GM12878 (cell line): ENCODE measurements at regions not wholly inside any gene's neighbourhood (a gene's known extent, or its start where the extent isn't known, plus 50 kb on each side); places are given as distances from the start of the nearest gene placed in this dataset.

Source experiments
- BHLHE40 ChIP-seq, 2 experiments: fragments of 450-650 bp in 1 of 2; IDR thresholded peaks; 2 replicates each; pipeline ENCODE4 v1.6.1; 2011 to 2017; ENCODE audit warnings: low read depth in 2 of 2, borderline replicate concordance in 1 of 2, improper control_type of control experiment in 1 of 2, low read length in 1 of 2, mild to moderate bottlenecking in 1 of 2
- BRCA1 ChIP-seq: IDR thresholded peaks from 2 replicates; pipeline ENCODE4 v1.6.1; 2011; ENCODE audit warnings: low read depth, low read length, improper control_type of control experiment
- CTCF ChIP-seq, 3 experiments: IDR thresholded peaks in 2 of 3; conservative IDR thresholded peaks in 1 of 3; 2 replicates each; pipeline ENCODE4 v1.5.1; 2011; ENCODE audit warnings: low read depth in 3 of 3, low read length in 3 of 3, mild to moderate bottlenecking in 3 of 3, control low read depth in 2 of 3, moderate library complexity in 2 of 3, inconsistent platforms in 1 of 3, mixed read lengths in 1 of 3; ENCODE audit not compliant: control insufficient read depth in 2 of 3, insufficient read depth in 1 of 3; ENCODE audit errors: extremely low read depth in 1 of 3
- ELK1 ChIP-seq: IDR thresholded peaks from 2 replicates; pipeline ENCODE4 v1.6.1; 2012; ENCODE audit warnings: low read depth, low read length, improper control_type of control experiment
- EZH2 ChIP-seq: IDR thresholded peaks from 2 replicates; pipeline ENCODE4 v1.6.1; 2012; ENCODE audit warnings: low read depth, mild to moderate bottlenecking, control low read depth, inconsistent platforms, low read length, borderline replicate concordance; ENCODE audit not compliant: control insufficient read depth
- MAX ChIP-seq: IDR thresholded peaks from 2 replicates; pipeline ENCODE4 v1.6.1; 2012; ENCODE audit warnings: low read depth, low read length, improper control_type of control experiment
- POLR2AphosphoS5 ChIP-seq: IDR thresholded peaks from 2 replicates; pipeline ENCODE4 v1.6.1; 2011; ENCODE audit warnings: mild to moderate bottlenecking, low read length, inconsistent platforms
- SIN3A ChIP-seq: IDR thresholded peaks from 2 replicates; pipeline ENCODE4 v1.6.1; 2012; ENCODE audit warnings: low read depth, low read length, improper control_type of control experiment

GRCh38 chr2:173755798-173756197, 209.4 kb downstream of the SP3 start:
- TF ChIP-seq CTCF (IDR thresholded peaks at IDR 0.05 in 2 of 3, conservative IDR thresholded peaks at IDR 0.05 in 1 of 3; ENCODE audit: control insufficient read depth in 2 of 3, extremely low read depth in 1 of 3, insufficient read depth in 1 of 3, low read depth in 3 of 3, low read length in 3 of 3) (no peak), BHLHE40 (IDR thresholded peaks at IDR 0.05; ENCODE audit: borderline replicate concordance in 1 of 2, low read depth in 2 of 2, low read length in 1 of 2) (no peak), POLR2AphosphoS5 (no peak), BRCA1 (no peak), ELK1 (no peak), MAX (no peak), SIN3A (no peak), EZH2 (no peak)
